IMR-90 (cell line): ENCODE measurements at regions not wholly inside any gene's neighbourhood (a gene's known extent, or its start where the extent isn't known, plus 50 kb on each side); places are given as distances from the start of the nearest gene placed in this dataset.

Experiments used
- ATAC-seq: fragments of 200-7000 bp; cut with Tn5 transposase; 2 replicates; pipeline ENCODE4 v1.9.1; 2020; ENCODE audit warnings: low read depth, mild to moderate bottlenecking, moderate library complexity
- BruUV-seq: library from RNA; stranded (reverse); fragments of 400-500 nt; replicated peaks from 2 replicates; lab custom pipeline; 2021; lab: Mats Ljungman, UMichigan
- CTCF ChIA-PET: fragments of 300-600 bp; formaldehyde crosslinking; extraction: SDS; loops from one replicate; lab custom pipeline; 2021; ENCODE audit warnings: antibody characterized with exemption; lab: Yijun Ruan, JAX
- POLR2A ChIA-PET: fragments of 300-600 bp; sonication (Branson Sonifier 250); formaldehyde crosslinking; loops from one replicate; lab custom pipeline; 2022; ENCODE audit warnings: antibody characterized with exemption; ENCODE audit not compliant: unreplicated experiment; lab: Charles Lee
- DNase-seq: peaks from one replicate; pipeline ENCODE4 v3.0.0; 2013
- H2AFZ ChIP-seq: replicated peaks from 2 replicates; pipeline ENCODE3; 2013; ENCODE audit warnings: low read length, mild to moderate bottlenecking; ENCODE audit not compliant: poor library complexity
- H2AK5ac ChIP-seq: 2 replicates; pipeline ENCODE4 v1.6.1; 2013; ENCODE audit warnings: low read depth, low read length, inconsistent platforms
- H2AK9ac ChIP-seq: replicated peaks from 2 replicates; pipeline ENCODE3; 2013; ENCODE audit warnings: mild to moderate bottlenecking, low read depth, low read length, moderate library complexity; ENCODE audit not compliant: poor library complexity
- H2BK120ac ChIP-seq: 2 replicates; pipeline ENCODE4 v1.6.1; 2013; ENCODE audit warnings: low read depth, low read length, inconsistent platforms
- H2BK15ac ChIP-seq: 3 replicates; pipeline ENCODE4 v1.6.1; 2013; ENCODE audit warnings: low read depth, low read length, inconsistent platforms
- H2BK20ac ChIP-seq: 2 replicates; pipeline ENCODE4 v1.6.1; 2013; ENCODE audit warnings: low read depth, mild to moderate bottlenecking, inconsistent platforms, low read length, moderate library complexity
- H2BK5ac ChIP-seq: 2 replicates; pipeline ENCODE4 v1.6.1; 2013; ENCODE audit warnings: mild to moderate bottlenecking, low read depth, low read length, inconsistent platforms; ENCODE audit not compliant: poor library complexity, severe bottlenecking
- H3K14ac ChIP-seq: replicated peaks from 2 replicates; pipeline ENCODE4 v1.6.1; 2013; ENCODE audit warnings: low read depth, low read length, inconsistent platforms
- H3K18ac ChIP-seq: 2 replicates; pipeline ENCODE4 v1.6.1; 2013; ENCODE audit warnings: low read depth, low read length, control low read depth
- H3K23ac ChIP-seq: 2 replicates; pipeline ENCODE4 v1.6.1; 2013; ENCODE audit warnings: low read depth, low read length, inconsistent platforms
- H3K27ac ChIP-seq: 2 replicates; pipeline ENCODE4 v1.5.1; 2013; ENCODE audit warnings: mild to moderate bottlenecking, control low read depth, low read length; ENCODE audit not compliant: insufficient read depth
- H3K27me3 ChIP-seq: 2 replicates; pipeline ENCODE4 v1.6.1; 2013; ENCODE audit warnings: low read length; ENCODE audit not compliant: control insufficient read depth, insufficient read depth
- H3K36me3 ChIP-seq: 2 replicates; pipeline ENCODE4 v1.6.1; 2013; ENCODE audit warnings: low read length, mixed read lengths; ENCODE audit not compliant: control insufficient read depth, insufficient read depth
- H3K4ac ChIP-seq: 2 replicates; pipeline ENCODE4 v1.6.1; 2013; ENCODE audit warnings: low read depth, low read length, inconsistent platforms
- H3K4me1 ChIP-seq: 2 replicates; pipeline ENCODE4 v1.6.1; 2013; ENCODE audit warnings: low read length, mixed read lengths; ENCODE audit not compliant: control insufficient read depth, insufficient read depth
- H3K4me2 ChIP-seq: 2 replicates; pipeline ENCODE4 v1.6.1; 2013; ENCODE audit warnings: low read depth, mild to moderate bottlenecking, control low read depth, low read length, moderate library complexity
- H3K4me3 ChIP-seq: 2 replicates; pipeline ENCODE4 v1.5.1; 2013; ENCODE audit warnings: low read depth, mild to moderate bottlenecking, control low read depth, low read length, moderate library complexity; ENCODE audit not compliant: insufficient read depth
- H3K56ac ChIP-seq: 2 replicates; pipeline ENCODE4 v1.6.1; 2013; ENCODE audit warnings: low read length, inconsistent platforms; ENCODE audit not compliant: insufficient read depth; ENCODE audit errors: extremely low read depth
- H3K79me1 ChIP-seq, 2 experiments: 2 replicates each; pipeline ENCODE4 v1.6.1; 2013; ENCODE audit warnings: low read length in 2 of 2, inconsistent platforms in 1 of 2, low read depth in 1 of 2
- H3K9ac ChIP-seq: 2 replicates; pipeline ENCODE4 v1.6.1; 2013; ENCODE audit warnings: low read depth, low read length, control low read depth
- H3K9me1 ChIP-seq: 2 replicates; pipeline ENCODE4 v1.6.1; 2013; ENCODE audit warnings: low read length, inconsistent platforms; ENCODE audit not compliant: insufficient read depth
- H3K9me3 ChIP-seq: 2 replicates; pipeline ENCODE4 v1.6.1; 2013; ENCODE audit warnings: low read length; ENCODE audit not compliant: control insufficient read depth, insufficient read depth
- H4K20me1 ChIP-seq: 2 replicates; pipeline ENCODE4 v1.6.1; 2013; ENCODE audit warnings: low read length, inconsistent platforms; ENCODE audit not compliant: insufficient read depth
- H4K5ac ChIP-seq: 2 replicates; pipeline ENCODE4 v1.6.1; 2013; ENCODE audit warnings: mild to moderate bottlenecking, low read depth, low read length, control low read depth
- H4K8ac ChIP-seq, 2 experiments: 2 replicates each; pipeline ENCODE4 v1.6.1; 2013; ENCODE audit warnings: low read depth in 2 of 2, low read length in 2 of 2, control low read depth in 1 of 2, inconsistent platforms in 1 of 2
- H4K91ac ChIP-seq: 2 replicates; pipeline ENCODE4 v1.6.1; 2013; ENCODE audit warnings: low read depth, low read length, inconsistent platforms; ENCODE audit not compliant: insufficient read depth
- FOS ChIP-seq: fragments of 150-350 bp; IDR thresholded peaks from 2 replicates; pipeline ENCODE4 v1.6.1; 2016; ENCODE audit warnings: low read depth, low read length
- MXI1 ChIP-seq: IDR thresholded peaks from 2 replicates; pipeline ENCODE4 v1.6.1; 2012; ENCODE audit warnings: low read depth, mild to moderate bottlenecking, low read length, moderate library complexity, borderline replicate concordance
- WGBS, 2 experiments: methylation state at CpG; one replicate each; pipeline versions ENCODE4 v1.1.5 to v1.1.7; 2013; ENCODE audit warnings: missing lambda C conversion rate in 2 of 2; ENCODE audit not compliant: insufficient read length in 1 of 2; ENCODE audit errors: extremely low coverage in 2 of 2; 5-methylcytosine and 5-hydroxymethylcytosine counted together
- dilution Hi-C: fragments of 300-500 bp; cut with HindIII; formaldehyde crosslinking; loops from one replicate; pipeline ENCODE4 v1.14.3; 2018; ENCODE audit warnings: low sequenced_read_pairs; ENCODE audit not compliant: unreplicated experiment
- in situ Hi-C: fragments of 300-500 bp; cut with MboI; formaldehyde crosslinking; loops from 3 replicates; pipeline ENCODE4 v1.14.3; 2019; ENCODE audit warnings: low sequenced_read_pairs, inconsistent platforms, mixed read lengths
- intact Hi-C: fragments of 100-400 bp; cut with micrococcal nuclease; formaldehyde crosslinking; loops from 2 replicates; pipeline ENCODE4 v1.10.0; 2022

- H3K27me3 ChIP-seq: no peaks in the 10 kb centered on the region
- peak overlapping the region; percentile 58 for H2BK20ac ChIP-seq
- H2AK5ac ChIP-seq: peak overlapping the region; percentile 76
- DNase-seq (peak; percentile 81), ATAC-seq (peak; percentile 33)
- intact Hi-C loops: loop anchor here (5.0 kb wide), 2 partner anchors 158 to 192 kb away; no protein-coding TSS in a partner anchor
- H3K14ac ChIP-seq: peak overlapping the region; percentile 92
- no peaks in the 10 kb centered on the region for H3K36me3 ChIP-seq
- peak overlapping the region; percentile 1; the same call in 1 of the 2 replicates for H3K9ac ChIP-seq
- H3K4me2 ChIP-seq: no peak overlapping the region
- H2AK9ac ChIP-seq: peak overlapping the region; percentile 62
- BruUV-seq: no TSS peak
- no peak overlapping the region for H3K56ac ChIP-seq
- dilution Hi-C loops: no loop called here
- WGBS, 2 experiments: 40% methylated on average over 6 of the region's 11 CpGs; no CpG with 5 or more reads in 1 of the 2 experiments
- H3K4me3 ChIP-seq: no peak overlapping the region
- peak overlapping the region; percentile 91 for H4K91ac ChIP-seq
- H3K79me1 ChIP-seq: no peaks in the 10 kb centered on the region
- H2AFZ ChIP-seq: peak overlapping the region; percentile 86
- peak overlapping the region; percentile 26; the same call in 1 of the 2 replicates for H3K23ac ChIP-seq
- ChIA-PET POLR2A (no interaction called here), CTCF (no interaction called here)
- peak overlapping the region; percentile 69 for H2BK5ac ChIP-seq
- H2BK15ac ChIP-seq: peak overlapping the region; percentile 45
- peak overlapping the region; percentile 91 for H3K4ac ChIP-seq
- H4K5ac ChIP-seq: peak overlapping the region; percentile 39; the same call in 1 of the 2 replicates
- H4K8ac ChIP-seq: peak overlapping the region; percentile 2 to 68; a peak in 3 of 4 replicates
- peak overlapping the region; percentile 52 for H3K27ac ChIP-seq
- in situ Hi-C loops: no loop called here
- H3K9me1 ChIP-seq: peaks cover 32% of the 10 kb centered on the region
- no peaks in the 10 kb centered on the region for H4K20me1 ChIP-seq
- H3K9me3 ChIP-seq: no peaks in the 10 kb centered on the region
- peak overlapping the region; percentile 92 for H2BK120ac ChIP-seq
- TF ChIP-seq FOS (0 out of 2 replicates have a peak, but pooled peaks have one; percentile 26), MXI1 (no peak)
- peaks cover 35% of the 10 kb centered on the region for H3K4me1 ChIP-seq
- peak overlapping the region; percentile 52 for H3K18ac ChIP-seq
Measured at GRCh38 chr11:130634961-130635473, 186.6 kb downstream of the ADAMTS15 start.
